H1 (cell line): ENCODE measurements at regions not wholly inside any gene's neighbourhood (a gene's known extent, or its start where the extent isn't known, plus 50 kb on each side); places are given as distances from the start of the nearest gene placed in this dataset.

Source experiments
- CTCF ChIA-PET: fragments of 300-600 bp; sonication (Branson Sonifier 250); formaldehyde crosslinking; loops from one replicate; lab custom pipeline; 2021; ENCODE audit not compliant: partially characterized antibody; lab: Charles Lee
- POLR2A ChIA-PET: fragments of 300-600 bp; sonication (Branson Sonifier 250); formaldehyde crosslinking; loops from one replicate; lab custom pipeline; 2021; ENCODE audit warnings: inconsistent platforms; ENCODE audit not compliant: partially characterized antibody; lab: Charles Lee
- DNase-seq, 2 experiments: peaks; one replicate each; pipeline versions ENCODE4 v3.0.0 to v3.0.0-alpha.2; 2010 to 2022; ENCODE audit warnings: low spot score in 2 of 2, low read depth in 1 of 2, mixed read lengths in 1 of 2
- FAIRE-seq: peaks from 2 replicates; lab custom pipeline; 2011; peaks lifted over from hg19 to GRCh38; lab: Jason Lieb, UNC
- H2AFZ ChIP-seq: 2 replicates; pipeline ENCODE4 v1.8.1; 2012; ENCODE audit warnings: low read length, inconsistent platforms
- H2AK5ac ChIP-seq: 2 replicates; pipeline ENCODE4 v1.6.1; 2013; ENCODE audit warnings: low read depth, low read length
- H2BK120ac ChIP-seq: replicated peaks from 2 replicates; pipeline ENCODE3; 2013; ENCODE audit warnings: low read depth, low read length, inconsistent platforms
- H2BK12ac ChIP-seq: 2 replicates; pipeline ENCODE4 v1.6.1; 2013; ENCODE audit warnings: low read depth, low read length
- H2BK15ac ChIP-seq: 2 replicates; pipeline ENCODE4 v1.6.1; 2013; ENCODE audit warnings: low read length
- H2BK20ac ChIP-seq: 2 replicates; pipeline ENCODE4 v1.6.1; 2013; ENCODE audit warnings: low read length
- H2BK5ac ChIP-seq: 2 replicates; pipeline ENCODE4 v1.6.1; 2013; ENCODE audit warnings: low read depth, low read length
- H3K14ac ChIP-seq: 2 replicates; pipeline ENCODE4 v1.6.1; 2013; ENCODE audit warnings: inconsistent platforms; ENCODE audit not compliant: insufficient read length
- H3K18ac ChIP-seq: 2 replicates; pipeline ENCODE4 v1.6.1; 2013; ENCODE audit warnings: low read length; ENCODE audit errors: extremely low read depth
- H3K23ac ChIP-seq: 2 replicates; pipeline ENCODE4 v1.6.1; 2013; ENCODE audit warnings: inconsistent platforms; ENCODE audit not compliant: insufficient read length
- H3K23me2 ChIP-seq: 2 replicates; pipeline ENCODE4 v1.6.1; 2013; ENCODE audit warnings: low read depth, low read length
- H3K27ac ChIP-seq: 2 replicates; pipeline ENCODE4 v1.6.1; 2011; ENCODE audit warnings: low read depth, low read length, inconsistent platforms
- H3K27me3 ChIP-seq, 4 experiments: replicated peaks in 1 of 4; 1 replicate in 1 of 4; 2 replicates in 3 of 4; pipeline versions ENCODE4 v1.6.1 to v1.8.1; 2011 to 2013; ENCODE audit warnings: low read length in 3 of 4, mild to moderate bottlenecking in 3 of 4, inconsistent platforms in 2 of 4, mixed read lengths in 2 of 4, moderate library complexity in 1 of 4; ENCODE audit not compliant: control insufficient read depth in 3 of 4, insufficient read depth in 3 of 4; ENCODE audit errors: extremely low read depth in 1 of 4
- H3K36me3 ChIP-seq, 4 experiments: 2 replicates each; pipeline versions ENCODE4 v1.6.1 to v1.8.1; 2011 to 2013; ENCODE audit warnings: mild to moderate bottlenecking in 4 of 4, low read length in 3 of 4, moderate library complexity in 2 of 4, control low read depth in 1 of 4, inconsistent platforms in 1 of 4; ENCODE audit not compliant: insufficient read depth in 4 of 4, control insufficient read depth in 2 of 4
- H3K4ac ChIP-seq: replicated peaks from 2 replicates; pipeline ENCODE3; 2013; ENCODE audit warnings: low read length, low read depth, mixed read lengths, inconsistent platforms; ENCODE audit not compliant: insufficient read length
- H3K4me1 ChIP-seq, 4 experiments: replicated peaks in 1 of 4; 1 replicate in 1 of 4; 2 replicates in 3 of 4; pipeline versions ENCODE4 v1.6.1 to v1.8.1; 2011 to 2013; ENCODE audit warnings: low read length in 3 of 4, inconsistent platforms in 2 of 4, mixed read lengths in 1 of 4; ENCODE audit not compliant: insufficient read depth in 4 of 4, control insufficient read depth in 3 of 4
- H3K4me2 ChIP-seq, 2 experiments: 2 replicates each; pipeline versions ENCODE4 v1.6.1 to v1.8.1; 2011 to 2013; ENCODE audit warnings: low read depth in 2 of 2, low read length in 2 of 2, control low read depth in 1 of 2, inconsistent platforms in 1 of 2, mild to moderate bottlenecking in 1 of 2; ENCODE audit not compliant: insufficient read depth in 1 of 2
- H3K4me3 ChIP-seq, 4 experiments: fragments of 200-600, 300-600 bp in 1 of 4; sonication (generic), shearing (Covaris generic), sonication (Bioruptor Twin) in 1 of 4; 2 replicates each; pipeline versions ENCODE4 v1.5.1 to v1.8.1; 2011 to 2016; ENCODE audit warnings: low read length in 4 of 4, low read depth in 3 of 4, control low read depth in 2 of 4, inconsistent platforms in 2 of 4, mild to moderate bottlenecking in 2 of 4, mixed read lengths in 1 of 4, moderate library complexity in 1 of 4; ENCODE audit not compliant: insufficient read depth in 2 of 4; ENCODE audit errors: extremely low read depth in 1 of 4
- H3K56ac ChIP-seq: replicated peaks from 2 replicates; pipeline ENCODE3; 2013; ENCODE audit warnings: low read depth, mild to moderate bottlenecking, mixed read lengths, low read length, inconsistent platforms; ENCODE audit not compliant: insufficient read length
- H3K79me1 ChIP-seq: 2 replicates; pipeline ENCODE4 v1.6.1; 2013; ENCODE audit warnings: low read depth, low read length, control low read depth
- H3K79me2 ChIP-seq, 2 experiments: 2 replicates each; pipeline versions ENCODE4 v1.6.1 to v1.8.1; 2012 to 2013; ENCODE audit warnings: low read length in 2 of 2, mild to moderate bottlenecking in 2 of 2, inconsistent platforms in 1 of 2; ENCODE audit not compliant: insufficient read depth in 2 of 2, control insufficient read depth in 1 of 2
- H3K9ac ChIP-seq, 4 experiments: replicated peaks in 1 of 4; 1 replicate in 1 of 4; 2 replicates in 3 of 4; pipeline versions ENCODE4 v1.6.1 to v1.8.1; 2011 to 2013; ENCODE audit warnings: low read depth in 3 of 4, low read length in 3 of 4, control low read depth in 2 of 4, mild to moderate bottlenecking in 2 of 4, moderate library complexity in 2 of 4, inconsistent platforms in 1 of 4; ENCODE audit errors: extremely low read depth in 1 of 4
- H3K9me3 ChIP-seq, 2 experiments: 2 replicates each; pipeline versions ENCODE4 v1.6.1 to v1.8.1; 2012 to 2013; ENCODE audit warnings: mild to moderate bottlenecking in 2 of 2, moderate library complexity in 2 of 2, control low read depth in 1 of 2, inconsistent platforms in 1 of 2, low read depth in 1 of 2, low read length in 1 of 2, mixed read lengths in 1 of 2; ENCODE audit not compliant: insufficient read depth in 2 of 2
- H4K20me1 ChIP-seq, 2 experiments: replicated peaks in 1 of 2; 2 replicates each; pipeline versions ENCODE3 to v1.8.1; 2011 to 2013; ENCODE audit warnings: inconsistent platforms in 2 of 2, low read length in 2 of 2, mild to moderate bottlenecking in 1 of 2; ENCODE audit not compliant: insufficient read depth in 2 of 2, control insufficient read depth in 1 of 2
- H4K5ac ChIP-seq: 2 replicates; pipeline ENCODE4 v1.6.1; 2013; ENCODE audit warnings: low read length, low read depth, mixed read lengths, inconsistent platforms; ENCODE audit not compliant: insufficient read length
- H4K8ac ChIP-seq: 2 replicates; pipeline ENCODE4 v1.8.0; 2013; ENCODE audit warnings: mild to moderate bottlenecking, moderate library complexity, low read length, inconsistent platforms; ENCODE audit not compliant: insufficient read depth; ENCODE audit errors: extremely low read depth
- H4K91ac ChIP-seq: replicated peaks from 2 replicates; pipeline ENCODE3; 2013; ENCODE audit warnings: low read length, mixed read lengths, inconsistent platforms; ENCODE audit not compliant: insufficient read length
- CREB1 ChIP-seq: IDR thresholded peaks from 2 replicates; pipeline ENCODE4 v1.6.1; 2012; ENCODE audit warnings: inconsistent platforms
- TCF12 ChIP-seq: IDR thresholded peaks from 2 replicates; pipeline ENCODE4 v1.6.1; 2011; ENCODE audit warnings: low read depth, mild to moderate bottlenecking, low read length
- WGBS, 2 experiments: shearing (Covaris generic) in 1 of 2; methylation state at CpG; one replicate each; pipeline versions ENCODE4 v1.1.6 to v1.1.7; 2013 to 2015; ENCODE audit warnings: low lambda C conversion rate in 2 of 2, mixed read lengths in 2 of 2, inconsistent platforms in 1 of 2, low coverage in 1 of 2, missing lambda C conversion rate in 1 of 2; ENCODE audit not compliant: insufficient replicate concordance in 2 of 2, insufficient coverage in 1 of 2, insufficient read length in 1 of 2; ENCODE audit errors: extremely low coverage in 1 of 2, missing lambda C conversion rate in 1 of 2; 5-methylcytosine and 5-hydroxymethylcytosine counted together
- TF ChIP-seq, protein P1 (sequence below): IDR thresholded peaks from 2 replicates; pipeline ENCODE4 v1.6.1; 2012; ENCODE audit warnings: inconsistent platforms

DNA sequence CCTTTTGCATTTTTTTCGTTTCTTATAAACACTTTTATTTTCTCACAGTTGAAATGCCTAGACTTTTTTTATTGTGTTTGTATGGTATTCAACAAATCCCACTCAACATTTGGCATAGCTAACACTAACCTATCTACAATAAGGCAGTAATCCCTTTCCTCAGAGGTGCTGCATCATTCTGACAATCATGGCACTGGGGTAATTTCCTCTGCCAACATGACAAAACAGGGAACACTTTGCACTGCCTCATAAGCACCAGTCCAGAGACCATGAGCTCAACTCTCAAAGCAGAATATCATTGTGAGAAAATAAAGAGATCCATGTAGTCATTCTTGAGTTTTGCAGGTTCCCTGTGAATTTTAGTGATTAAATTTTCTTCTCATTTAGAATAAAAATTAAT, 183.8 kb upstream of the INTU start:
- no peak overlapping the region for H3K56ac ChIP-seq
- no peaks in the 10 kb centered on the region for H3K4me1 ChIP-seq
- no peak overlapping the region for H4K5ac ChIP-seq
- H3K14ac ChIP-seq: no peak overlapping the region
- ChIA-PET CTCF (no interaction called here), POLR2A (no interaction called here)
- H3K79me2 ChIP-seq: no peaks in the 10 kb centered on the region
- H2BK5ac ChIP-seq: no peak overlapping the region
- WGBS, 2 experiments: 85% methylated on average over 1 of the region's 1 CpG; no CpG with 5 or more reads in 1 of the 2 experiments
- no peak for TF ChIP-seq CREB1
- no peak for TF ChIP-seq TCF12
- TF ChIP-seq, protein P1, sequence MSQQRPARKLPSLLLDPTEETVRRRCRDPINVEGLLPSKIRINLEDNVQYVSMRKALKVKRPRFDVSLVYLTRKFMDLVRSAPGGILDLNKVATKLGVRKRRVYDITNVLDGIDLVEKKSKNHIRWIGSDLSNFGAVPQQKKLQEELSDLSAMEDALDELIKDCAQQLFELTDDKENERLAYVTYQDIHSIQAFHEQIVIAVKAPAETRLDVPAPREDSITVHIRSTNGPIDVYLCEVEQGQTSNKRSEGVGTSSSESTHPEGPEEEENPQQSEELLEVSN: no peak
- H2BK120ac ChIP-seq: no peak overlapping the region
- H3K4ac ChIP-seq: no peak overlapping the region
- no peaks in the 10 kb centered on the region for H4K20me1 ChIP-seq
- H3K4me2 ChIP-seq: no peak overlapping the region
- no peak overlapping the region for H3K23ac ChIP-seq
- H3K27ac ChIP-seq: no peak overlapping the region
- no peak for FAIRE-seq
- no peaks in the 10 kb centered on the region for H3K79me1 ChIP-seq
- H3K9ac ChIP-seq: no peak overlapping the region
- H2BK15ac ChIP-seq: no peak overlapping the region
- no peaks in the 10 kb centered on the region for H3K9me3 ChIP-seq
- peaks cover 0 to under 1% (median 0%) of the 10 kb centered on the region in 4 experiments; a peak in 1 of 7 replicates for H3K27me3 ChIP-seq
- no peak overlapping the region for H3K18ac ChIP-seq
- no peak for DNase-seq
- H4K91ac ChIP-seq: no peak overlapping the region
- H2BK20ac ChIP-seq: no peak overlapping the region
- no peak overlapping the region for H2BK12ac ChIP-seq
- no peaks in the 10 kb centered on the region for H3K23me2 ChIP-seq
- H3K36me3 ChIP-seq: no peaks in the 10 kb centered on the region
- no peak overlapping the region for H3K4me3 ChIP-seq
- no peak overlapping the region for H2AK5ac ChIP-seq
- no peak overlapping the region for H4K8ac ChIP-seq
- H2AFZ ChIP-seq: no peak overlapping the region
